Caco-2 (cell line): ENCODE measurements at regions not wholly inside any gene's neighbourhood (a gene's known extent, or its start where the extent isn't known, plus 50 kb on each side); places are given as distances from the start of the nearest gene placed in this dataset.
A peak's percentile ranks its signal among the peaks of the same experiment; 100 is the strongest.

ENCODE experiments used
- BruUV-seq: library from RNA; stranded (reverse); fragments of 400-500 nt; replicated peaks from 2 replicates; lab custom pipeline; 2021; lab: Mats Ljungman, UMichigan
- CTCF ChIA-PET: fragments of 300-600 bp; sonication (Branson Sonifier 250); formaldehyde crosslinking; loops from one replicate; lab custom pipeline; 2022; ENCODE audit warnings: antibody characterized with exemption; lab: Charles Lee
- POLR2A ChIA-PET: fragments of 300-600 bp; sonication (Branson Sonifier 250); formaldehyde crosslinking; loops from one replicate; lab custom pipeline; 2022; ENCODE audit warnings: antibody characterized with exemption; lab: Charles Lee
- DNase-seq, 2 experiments: peaks; one replicate each; pipeline versions ENCODE4 v3.0.0 to v3.0.0-alpha.2; 2020 to 2022
- H3K27me3 ChIP-seq: replicated peaks from 2 replicates; pipeline ENCODE4 v1.6.0; 2011; ENCODE audit warnings: low read length; ENCODE audit not compliant: control insufficient read depth, insufficient read depth
- H3K36me3 ChIP-seq: 2 replicates; pipeline ENCODE4 v1.5.1; 2011; ENCODE audit warnings: low read length; ENCODE audit not compliant: control insufficient read depth, insufficient read depth
- H3K4me1 ChIP-seq: fragments of 250-450 bp; sonication (Bioruptor Pico); 2 replicates; pipeline ENCODE4 v1.5.1; 2020; ENCODE audit warnings: mild to moderate bottlenecking
- H3K4me3 ChIP-seq: 2 replicates; pipeline ENCODE4 v1.5.1; 2011; ENCODE audit warnings: low read depth, mild to moderate bottlenecking, control low read depth, low read length
- H3K9me3 ChIP-seq: fragments of 250-450 bp; sonication (Bioruptor Pico); 2 replicates; pipeline ENCODE4 v1.5.1; 2020; ENCODE audit warnings: mild to moderate bottlenecking, moderate library complexity
- H3K27ac Mint-ChIP-seq: one replicate; pipeline ENCODE4 v1.8.0; 2022; ENCODE audit warnings: mixed read lengths; ENCODE audit not compliant: unreplicated experiment
- H3K27me3 Mint-ChIP-seq: one replicate; pipeline ENCODE4 v1.8.0; 2022; ENCODE audit warnings: mixed read lengths; ENCODE audit not compliant: insufficient read depth, unreplicated experiment
- H3K36me3 Mint-ChIP-seq: one replicate; pipeline ENCODE4 v1.8.0; 2022; ENCODE audit warnings: mild to moderate bottlenecking, mixed read lengths; ENCODE audit not compliant: insufficient read depth, unreplicated experiment
- H3K4me1 Mint-ChIP-seq: one replicate; pipeline ENCODE4 v1.8.0; 2022; ENCODE audit warnings: low read depth, mixed read lengths; ENCODE audit not compliant: unreplicated experiment
- H3K4me3 Mint-ChIP-seq: one replicate; pipeline ENCODE4 v1.8.0; 2022; ENCODE audit warnings: mild to moderate bottlenecking, moderate library complexity, mixed read lengths; ENCODE audit not compliant: unreplicated experiment
- H3K9me3 Mint-ChIP-seq: one replicate; pipeline ENCODE4 v1.8.0; 2022; ENCODE audit warnings: mixed read lengths; ENCODE audit not compliant: unreplicated experiment
- CTCF ChIP-seq, 2 experiments: fragments of 200-600 bp in 1 of 2; IDR thresholded peaks; 1 replicate in 1 of 2; 2 replicates in 1 of 2; pipeline versions ENCODE4 v1.5.1 to v1.8.0; 2011 to 2022; ENCODE audit warnings: antibody characterized with exemption in 1 of 2, control low read depth in 1 of 2, inconsistent platforms in 1 of 2, low read depth in 1 of 2, low read length in 1 of 2, mild to moderate bottlenecking in 1 of 2, moderate library complexity in 1 of 2; ENCODE audit not compliant: insufficient read depth in 1 of 2, severe bottlenecking in 1 of 2, unreplicated experiment in 1 of 2
- intact Hi-C: fragments of 100-400 bp; cut with micrococcal nuclease; formaldehyde crosslinking; loops from one replicate; pipeline ENCODE4 v1.10.0; 2022; ENCODE audit not compliant: unreplicated experiment

- intact Hi-C loops = no loop called here
- no TSS peak for BruUV-seq
- Mint-ChIP-seq H3K27me3 (peaks cover 3% of the 10 kb centered on the region), H3K27ac (no peak overlapping the region), H3K4me1 (no peaks in the 10 kb centered on the region), H3K36me3 (no peaks in the 10 kb centered on the region), H3K9me3 (no peaks in the 10 kb centered on the region), H3K4me3 (no peak overlapping the region)
- H3K36me3 ChIP-seq = no peaks in the 10 kb centered on the region
- no peaks in the 10 kb centered on the region for H3K27me3 ChIP-seq
- no peak for TF ChIP-seq CTCF (IDR thresholded peaks at IDR 0.05; ENCODE audit: insufficient read depth in 1 of 2, low read depth in 1 of 2, low read length in 1 of 2, severe bottlenecking in 1 of 2, unreplicated experiment in 1 of 2)
- no peak for DNase-seq
- ChIA-PET CTCF (no interaction called here), POLR2A (no interaction called here)
- no peaks in the 10 kb centered on the region for H3K4me1 ChIP-seq
- H3K4me3 ChIP-seq = no peak overlapping the region
- H3K9me3 ChIP-seq = no peaks in the 10 kb centered on the region
Observed at GRCh38 chr2:39922679-39923405, 143.8 kb upstream of the THUMPD2 start.

- H3K36me3 ChIP-seq = no peaks in the 10 kb centered on the region
- no peaks in the 10 kb centered on the region for H3K9me3 ChIP-seq
- Mint-ChIP-seq H3K4me1 (no peaks in the 10 kb centered on the region), H3K27me3 (peaks cover 4% of the 10 kb centered on the region), H3K27ac (no peak overlapping the region), H3K9me3 (no peaks in the 10 kb centered on the region), H3K36me3 (no peaks in the 10 kb centered on the region), H3K4me3 (no peak overlapping the region)
- no peaks in the 10 kb centered on the region for H3K27me3 ChIP-seq
- DNase-seq = peak in 1 of 2 experiments; percentile 39
- TF ChIP-seq CTCF (IDR thresholded peaks at IDR 0.05; ENCODE audit: insufficient read depth in 1 of 2, low read depth in 1 of 2, low read length in 1 of 2, severe bottlenecking in 1 of 2, unreplicated experiment in 1 of 2) = no peak
- no TSS peak for BruUV-seq
- POLR2A ChIA-PET = no interaction called here
- no peaks in the 10 kb centered on the region for H3K4me1 ChIP-seq
- CTCF ChIA-PET = no interaction called here
- H3K4me3 ChIP-seq = no peak overlapping the region
- intact Hi-C loops = no loop called here
Observed at GRCh38 chr2:39920307-39920801, 141.3 kb upstream of the THUMPD2 start.

- Histone ChIP-seq H3K4me1 (no peaks in the 10 kb centered on the region), H3K4me3 (no peak overlapping the region), H3K36me3 (no peaks in the 10 kb centered on the region), H3K27me3 (no peaks in the 10 kb centered on the region), H3K9me3 (no peaks in the 10 kb centered on the region)
- Mint-ChIP-seq H3K4me1 (no peaks in the 10 kb centered on the region), H3K9me3 (no peaks in the 10 kb centered on the region), H3K36me3 (no peaks in the 10 kb centered on the region), H3K4me3 (no peak overlapping the region), H3K27me3 (peaks cover 6% of the 10 kb centered on the region), H3K27ac (no peak overlapping the region)
- no peak for DNase-seq
- no TSS peak for BruUV-seq
- ChIA-PET POLR2A (no interaction called here), CTCF (no interaction called here)
- intact Hi-C loops = no loop called here
- TF ChIP-seq CTCF (IDR thresholded peaks at IDR 0.05; ENCODE audit: insufficient read depth in 1 of 2, low read depth in 1 of 2, low read length in 1 of 2, severe bottlenecking in 1 of 2, unreplicated experiment in 1 of 2) = no peak
Observed at GRCh38 chr2:39919511-39920306, 140.7 kb upstream of the THUMPD2 start.
